ENCODE measurements at regions not wholly inside any gene's neighbourhood (a gene's known extent, or its start where the extent isn't known, plus 50 kb on each side); places are given as distances from the start of the nearest gene placed in this dataset.

DNA sequence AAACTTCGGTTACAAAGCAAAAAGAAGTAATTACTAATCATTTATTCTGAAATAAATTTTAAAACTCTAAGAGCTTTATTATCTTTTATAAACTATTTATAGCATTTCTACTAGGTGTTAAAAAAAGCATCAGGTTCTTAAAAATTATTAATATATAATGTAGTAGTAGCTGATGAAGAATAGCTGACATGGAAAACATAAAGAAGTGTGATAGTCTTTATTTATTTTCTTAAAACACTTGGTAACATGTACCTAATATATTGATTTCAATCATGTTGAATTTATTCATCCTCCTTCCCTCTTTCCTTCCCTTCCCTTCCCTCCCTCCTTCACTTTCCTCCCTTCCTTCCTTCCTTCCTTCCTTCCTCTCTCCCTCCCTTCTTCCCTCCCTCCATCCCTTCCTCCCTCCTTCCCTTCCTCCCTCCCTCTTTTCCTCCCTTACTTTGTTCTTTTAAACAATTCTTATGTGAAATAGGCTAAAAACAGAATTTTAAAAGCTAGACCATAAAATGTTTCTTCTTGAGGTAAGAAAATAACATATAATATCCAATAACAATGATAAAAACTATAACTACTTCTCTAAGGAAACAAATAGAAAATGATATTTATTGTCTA is 913.9 kb upstream of the MAP3K7 start:
- no peak for DNase-seq

DNA sequence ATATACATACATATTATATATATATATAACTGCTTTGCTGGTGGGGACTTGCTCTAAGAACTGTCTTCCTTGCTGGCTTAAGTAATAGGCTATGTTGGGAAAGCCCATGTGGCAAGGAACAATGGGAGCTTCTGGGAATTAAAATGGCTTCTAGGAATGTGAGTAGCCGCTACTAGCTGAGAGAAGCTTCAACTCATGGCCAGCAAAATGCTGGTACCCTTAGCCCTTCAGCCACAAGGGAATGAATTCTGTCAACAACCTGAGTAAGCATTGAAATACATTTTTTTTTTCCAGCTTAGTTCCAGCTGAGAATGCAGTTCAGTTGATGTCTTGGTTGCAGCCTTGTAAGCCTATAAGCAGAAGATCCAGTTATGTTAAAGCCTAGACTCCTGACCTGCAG is 911.7 kb upstream of the MAP3K7 start:
- DNase-seq = no peak

DNA sequence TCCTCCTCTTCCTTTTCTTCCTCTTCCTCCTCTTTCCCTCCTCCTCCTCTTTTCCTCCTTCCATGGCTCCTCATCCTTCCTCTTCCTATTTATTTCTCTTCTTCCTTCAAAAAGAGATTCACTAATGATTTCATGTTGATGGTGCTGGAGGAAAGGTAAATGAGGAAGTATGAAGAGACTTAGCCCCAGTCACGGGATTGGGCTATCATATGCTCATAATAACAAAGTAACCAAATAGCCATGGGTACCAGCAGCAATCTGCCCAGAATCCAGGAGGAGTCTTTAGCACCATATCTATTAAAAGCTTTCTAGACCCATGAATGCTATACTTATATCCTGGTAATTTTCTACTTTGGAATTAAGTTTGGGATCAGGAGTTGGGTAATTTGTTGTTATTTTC is 910.9 kb upstream of the MAP3K7 start:
- DNase-seq = no peak

DNA sequence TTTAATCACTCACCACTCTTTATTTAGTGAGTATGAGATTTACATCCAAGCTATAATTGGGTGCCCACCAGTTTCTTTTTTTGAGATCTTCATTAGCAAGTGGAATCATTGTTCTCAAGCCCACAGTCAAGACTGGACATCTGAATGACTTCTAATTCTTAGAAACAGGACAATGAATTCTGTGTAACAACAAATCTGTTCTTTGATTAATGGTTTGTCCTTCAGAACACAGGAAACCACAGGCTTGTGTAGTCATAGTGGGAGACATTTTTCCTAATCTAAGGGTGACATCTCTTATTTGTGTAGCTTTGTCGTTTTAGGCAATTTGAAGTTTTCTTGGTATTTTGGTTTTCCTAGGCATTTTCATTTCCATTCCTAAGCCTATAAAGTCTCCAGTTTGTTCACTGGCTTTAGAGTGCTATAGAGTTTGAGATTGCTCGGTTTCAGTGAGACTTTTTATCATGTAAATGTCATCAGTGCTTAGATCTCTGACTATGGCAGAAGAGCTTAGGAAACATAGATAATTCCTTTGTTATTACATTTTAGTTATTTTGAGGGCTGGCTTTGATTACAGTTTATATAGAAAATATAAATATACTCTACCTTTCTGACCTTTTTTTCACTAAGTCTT is 903.9 kb upstream of the MAP3K7 start:
- no peak for DNase-seq

DNA sequence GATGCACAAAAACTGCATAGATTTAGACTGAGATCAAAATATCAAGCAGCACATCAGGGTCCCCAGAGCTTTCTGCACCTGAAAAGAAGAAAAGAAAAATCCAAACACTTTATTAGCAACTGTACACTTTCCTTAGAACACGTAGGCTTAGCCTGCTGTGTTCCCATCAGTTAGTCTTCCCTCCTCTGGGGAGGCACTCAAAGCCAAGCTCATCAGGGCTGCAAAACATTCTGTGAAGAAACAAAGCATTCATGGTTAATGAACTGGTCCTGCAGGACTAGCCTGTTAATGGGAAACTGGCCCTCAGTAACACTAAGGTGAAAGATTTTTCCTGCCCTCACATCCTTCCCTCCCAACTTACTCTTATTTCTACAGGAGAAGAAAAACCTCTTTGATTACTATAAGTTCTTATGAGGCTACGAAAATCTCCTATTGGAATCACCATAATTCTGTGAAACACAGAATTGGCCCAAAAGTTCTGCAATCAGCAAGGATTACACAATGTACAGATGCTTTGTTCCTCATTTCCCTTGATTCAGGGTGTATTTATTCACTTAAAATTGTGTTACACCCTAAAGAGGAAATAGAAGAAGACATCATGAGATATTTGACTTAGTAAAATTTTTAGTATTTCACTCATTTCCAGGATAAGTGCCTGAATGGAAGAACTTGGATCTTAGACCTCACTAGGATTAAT is 901.0 kb upstream of the MAP3K7 start:
- DNase-seq = peak; percentile 68 to 90

DNA sequence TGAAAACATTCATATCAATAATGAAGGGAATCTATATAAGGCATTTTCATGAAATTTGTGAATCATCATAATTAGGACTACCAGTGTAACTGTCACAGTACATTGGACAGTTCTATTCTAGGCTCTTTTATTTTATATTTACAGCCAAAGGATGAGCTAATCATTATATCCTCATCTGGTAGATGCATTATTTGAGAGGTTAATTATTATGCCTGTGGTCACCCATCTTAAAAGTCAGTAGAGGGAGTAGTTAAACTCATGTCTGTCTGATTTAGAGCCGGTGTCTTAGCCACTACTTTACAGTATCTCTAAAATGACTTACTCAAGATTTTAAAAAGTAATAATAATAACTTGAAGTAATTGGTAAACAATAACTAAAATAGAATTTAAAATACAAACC is 899.3 kb upstream of the MAP3K7 start:
- no peak for DNase-seq

DNA sequence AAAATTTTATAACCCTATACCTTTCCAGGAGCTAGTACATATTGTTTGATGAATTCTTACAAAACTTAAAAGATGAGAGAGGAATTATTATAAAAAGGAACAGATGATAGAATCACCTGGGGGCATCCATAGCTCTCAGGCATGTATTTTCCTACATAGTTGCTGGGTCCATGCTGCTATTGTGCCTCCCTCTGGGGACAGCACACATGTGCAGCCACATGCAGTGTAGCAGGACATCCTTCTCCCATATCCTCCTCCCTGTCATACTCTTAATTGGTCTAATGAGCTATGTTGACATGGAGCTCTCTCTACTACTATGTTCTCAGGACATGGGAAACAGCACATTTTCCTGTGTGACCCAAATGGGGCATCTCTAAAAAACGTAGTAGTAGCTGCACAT is 898.2 kb upstream of the MAP3K7 start:
- no peak for DNase-seq

DNA sequence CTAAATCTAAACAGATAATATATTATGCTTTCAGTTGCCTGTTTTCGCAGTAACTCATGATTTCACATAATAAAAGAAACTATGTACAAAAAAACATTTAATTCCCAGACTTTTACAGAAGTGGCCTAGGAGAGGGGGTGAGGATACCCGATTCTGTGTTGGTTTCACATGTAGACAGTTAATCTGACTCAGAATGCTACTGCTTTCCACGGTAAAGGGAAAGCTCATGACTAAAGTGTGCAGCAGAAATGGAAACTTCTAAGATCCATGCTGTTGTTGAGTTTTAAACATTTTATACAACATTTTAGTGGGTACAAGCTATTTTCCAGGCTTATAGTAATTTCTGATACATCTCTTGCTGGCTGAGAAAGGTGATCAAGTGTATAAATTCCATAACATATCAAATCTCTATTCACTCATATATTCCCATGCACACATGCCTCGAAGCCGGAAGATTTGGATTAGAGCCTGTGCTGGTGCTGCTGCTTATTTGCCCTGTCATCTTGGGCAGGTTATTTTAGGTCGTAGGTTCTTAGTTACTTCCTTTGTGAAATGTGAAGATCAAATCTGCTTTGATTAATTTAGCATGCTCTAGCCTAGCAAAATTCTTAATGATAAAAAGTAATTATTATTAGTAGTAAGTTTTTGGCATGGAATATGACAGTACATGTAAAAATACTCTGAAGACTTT is 896.7 kb upstream of the MAP3K7 start:
- no peak for DNase-seq

DNA sequence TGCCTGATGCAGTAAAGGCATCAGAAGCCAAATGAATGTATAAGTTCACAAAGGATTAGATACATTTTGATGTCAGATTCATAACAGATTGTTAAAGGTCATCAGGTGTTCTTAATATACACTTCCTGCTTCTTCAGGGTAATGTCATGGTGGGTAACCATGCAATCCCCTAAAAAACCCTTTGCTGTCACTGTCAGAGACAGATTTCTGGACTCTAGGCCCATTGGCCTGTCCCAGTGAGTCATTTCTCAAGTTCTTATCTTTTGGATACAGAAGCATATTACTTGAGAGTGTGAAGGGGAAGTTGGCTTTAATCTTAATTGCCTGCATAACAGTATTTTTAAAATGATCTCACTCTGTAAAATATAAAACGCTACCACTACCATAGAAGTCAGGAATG is 895.6 kb upstream of the MAP3K7 start:
- no peak for DNase-seq

DNA sequence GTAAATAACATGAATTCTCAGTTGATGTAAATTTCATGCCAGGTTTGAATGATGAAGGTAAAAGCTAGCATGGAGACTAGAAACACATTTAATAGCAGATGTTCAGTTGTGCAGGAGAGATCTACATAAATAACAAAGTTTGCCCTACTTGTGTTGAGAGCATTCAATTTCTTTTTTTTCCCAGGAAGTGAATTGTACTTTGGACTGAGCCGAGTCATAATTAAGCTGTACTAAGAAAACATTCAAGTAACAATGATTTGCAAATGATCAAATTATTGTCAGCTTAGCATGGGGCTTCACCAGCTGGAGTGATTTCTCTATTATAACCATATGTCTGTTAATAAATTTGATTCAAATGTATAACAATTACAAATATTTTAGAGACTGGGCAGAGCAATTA is 893.5 kb upstream of the MAP3K7 start:
- no peak for DNase-seq

DNA sequence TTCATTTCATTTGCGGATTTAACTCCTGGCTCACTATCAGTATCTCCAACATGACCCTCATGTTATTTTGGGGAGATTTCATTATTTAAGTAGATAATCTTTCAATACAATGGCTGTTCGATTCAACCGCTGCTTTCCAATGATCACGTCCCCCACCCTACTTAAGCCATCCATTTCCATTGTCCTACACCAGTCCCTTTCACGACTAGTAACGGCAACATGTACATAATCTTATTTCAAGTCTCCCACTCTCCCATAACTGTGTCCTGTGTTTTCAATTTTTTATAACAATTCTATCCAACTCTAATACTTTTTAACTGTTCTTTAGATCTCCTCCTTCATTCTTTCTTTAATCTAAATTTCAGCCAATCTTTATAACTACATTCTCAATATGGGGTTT is 890.8 kb upstream of the MAP3K7 start:
- no peak for DNase-seq

DNA sequence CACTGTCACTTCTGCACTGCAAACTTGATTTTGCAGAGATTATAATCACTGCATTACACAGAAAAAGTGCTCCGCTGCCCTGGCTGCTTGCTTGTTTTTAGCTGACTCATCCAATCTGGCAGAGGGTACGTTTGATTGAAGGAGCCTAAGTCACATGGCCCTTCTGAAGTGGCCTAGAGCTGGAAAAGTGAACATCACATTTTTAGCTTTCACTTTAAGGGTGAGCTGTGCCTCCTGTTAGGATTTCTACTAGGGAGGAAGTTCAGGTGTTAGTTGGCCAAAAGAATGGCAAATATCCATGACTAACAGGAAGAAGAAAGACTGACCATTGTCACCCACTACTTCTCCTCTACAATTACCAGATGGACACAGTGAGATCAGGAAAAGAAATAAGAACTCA is 889.1 kb upstream of the MAP3K7 start:
- peak in 1 of 2 donors; percentile 1 for DNase-seq

DNA sequence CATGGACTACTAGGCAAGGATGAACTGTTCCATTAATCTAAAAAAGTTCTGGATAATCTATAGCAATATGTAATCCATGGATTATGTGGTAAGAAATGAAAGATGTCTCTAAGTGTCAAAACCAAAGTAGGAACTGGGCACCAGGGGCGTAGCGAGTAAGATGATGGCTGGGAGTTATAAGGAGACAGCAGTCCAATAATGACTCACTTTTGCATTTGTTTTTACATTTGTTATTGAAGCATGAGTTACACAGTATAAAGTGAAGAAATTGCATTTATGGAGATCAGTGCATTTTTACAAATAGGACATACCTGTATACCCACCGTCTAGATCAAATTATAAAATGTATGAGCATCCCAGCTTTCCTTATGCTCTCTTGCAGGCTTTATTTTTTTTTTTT is 878.5 kb upstream of the MAP3K7 start:
- DNase-seq = no peak

DNA sequence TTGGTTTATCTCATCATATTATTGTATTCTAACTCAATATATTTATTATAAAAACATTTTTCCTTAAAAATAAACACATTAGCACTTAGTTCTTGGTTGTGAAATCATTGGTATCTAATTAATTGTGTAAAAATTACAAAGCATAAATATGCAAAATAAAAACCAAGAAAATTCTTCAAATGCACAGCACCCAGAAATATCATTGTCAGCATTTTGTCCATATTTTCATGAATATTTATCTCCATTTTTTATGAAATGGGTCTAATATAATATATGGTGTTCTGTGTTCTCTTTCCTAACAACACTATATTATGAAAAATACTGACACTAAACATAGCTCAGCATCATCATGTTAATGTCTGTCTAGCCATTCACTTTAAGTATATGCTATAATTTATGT is 877.8 kb upstream of the MAP3K7 start:
- no peak for DNase-seq

DNA sequence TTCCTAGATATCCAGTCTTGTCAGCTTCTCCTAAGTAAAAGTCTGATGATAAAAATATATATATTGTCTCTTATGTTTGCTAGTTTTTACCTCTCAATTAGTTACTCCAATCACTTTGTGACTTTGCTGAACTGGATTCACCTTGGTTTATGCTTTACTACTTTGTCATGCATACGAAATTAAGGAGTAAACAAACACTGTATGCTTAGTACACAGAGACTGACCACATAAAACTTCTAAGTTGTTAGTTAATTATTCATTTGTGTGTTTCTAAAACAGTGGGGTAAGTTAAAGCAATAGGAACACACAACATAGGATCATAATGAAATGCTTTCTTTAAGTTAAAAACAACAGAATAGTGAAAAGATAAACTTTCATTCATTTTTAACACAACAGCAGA is 877.3 kb upstream of the MAP3K7 start:
- DNase-seq = no peak

DNA sequence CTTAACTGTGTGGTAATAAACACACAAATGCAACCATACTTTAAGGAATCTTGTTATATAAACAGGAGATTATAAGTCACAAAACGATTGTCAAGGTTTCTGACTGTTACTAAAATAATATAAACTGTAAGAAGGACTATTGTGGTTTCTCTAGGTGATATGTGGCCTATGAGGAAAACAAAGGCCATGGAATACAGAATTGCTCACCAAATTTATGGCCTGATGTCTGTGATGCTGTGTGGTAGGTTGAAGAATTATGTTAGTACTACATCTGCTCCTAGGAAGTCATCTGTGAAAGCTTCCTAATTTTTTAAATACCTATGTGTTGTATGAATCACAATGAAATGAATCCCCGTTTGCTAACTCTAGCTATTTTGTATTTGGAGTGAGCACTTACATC is 875.4 kb upstream of the MAP3K7 start:
- DNase-seq = no peak

DNA sequence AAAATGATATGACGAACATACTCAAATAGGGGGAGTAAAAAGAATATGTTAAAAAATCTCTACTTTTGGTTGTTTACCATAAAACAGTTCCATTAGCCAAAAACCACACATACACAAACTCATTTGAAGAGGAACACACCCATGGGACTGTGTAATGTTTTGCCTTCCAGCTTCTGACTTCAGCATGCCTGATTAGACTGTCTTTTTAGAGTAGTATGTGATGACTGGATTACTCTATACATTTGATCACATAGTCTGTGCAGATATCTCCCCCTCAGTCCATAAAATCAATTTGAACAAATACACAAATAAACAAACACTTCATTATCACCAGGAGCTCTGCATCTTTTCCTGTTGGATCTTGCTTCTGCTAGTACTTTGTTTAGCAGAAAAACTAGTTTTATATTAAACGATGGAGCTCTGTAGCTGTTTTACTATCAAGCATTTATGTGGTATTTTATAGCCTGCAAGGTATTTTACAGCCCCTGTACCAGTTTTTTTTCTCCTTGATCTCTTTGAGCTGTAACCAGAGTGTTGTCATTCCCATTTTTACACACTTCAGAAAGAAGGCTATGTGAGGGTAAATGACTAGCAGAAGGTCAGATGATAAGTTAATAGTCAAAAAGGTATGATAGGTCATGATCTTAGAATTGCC is 866.5 kb upstream of the MAP3K7 start:
- no peak for DNase-seq

DNA sequence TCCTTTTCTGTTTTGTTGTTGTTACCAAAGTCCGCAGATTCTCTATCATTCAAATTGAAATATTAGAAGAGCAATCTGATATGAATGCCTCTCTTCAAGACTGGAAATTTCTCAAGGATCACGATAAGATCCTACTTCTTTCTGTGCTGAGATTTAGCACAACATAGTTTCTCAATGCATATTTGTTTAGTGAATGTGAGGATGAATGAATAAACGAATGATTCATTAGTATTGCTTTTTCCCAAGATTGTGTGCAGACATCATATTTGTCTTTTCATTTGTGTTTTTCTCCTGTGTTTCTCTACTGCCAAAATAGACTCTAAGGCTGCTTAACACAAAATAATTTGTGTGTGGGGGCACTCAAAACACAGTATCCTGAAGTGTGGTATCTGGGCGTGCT is 862.7 kb upstream of the MAP3K7 start:
- no peak for DNase-seq

DNA sequence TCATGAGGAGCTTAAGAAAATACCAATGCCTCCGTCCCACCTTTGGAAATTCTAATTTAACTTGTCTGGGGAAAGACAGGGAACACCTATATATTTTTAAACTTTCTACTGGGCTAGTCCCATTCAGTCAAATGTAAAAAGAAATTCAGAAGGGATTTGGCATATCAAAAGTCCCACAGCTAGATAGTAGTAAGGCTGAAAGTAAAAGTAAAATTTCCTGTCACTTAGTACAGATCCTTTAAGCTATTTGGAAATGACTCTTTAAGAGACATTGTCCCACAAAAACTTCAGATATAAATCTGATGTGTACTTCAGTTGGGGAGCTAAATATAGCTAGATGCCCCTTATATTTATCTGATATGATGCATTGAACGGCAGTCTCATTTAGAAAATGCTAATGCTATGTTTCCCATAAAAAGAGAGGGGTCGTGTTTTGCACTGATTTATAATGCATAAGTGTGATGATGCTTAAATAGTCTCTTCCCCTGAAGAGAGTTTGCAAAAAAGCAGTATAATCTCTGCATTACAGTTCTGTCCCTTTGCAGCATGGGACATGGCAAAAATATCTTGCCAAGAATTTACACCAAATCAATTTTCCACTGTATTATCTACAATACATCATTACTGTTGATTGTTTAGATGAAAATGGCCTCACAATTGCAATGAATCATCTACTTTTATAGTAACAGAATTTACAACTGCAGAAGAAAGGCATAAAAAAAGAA is 860.8 kb upstream of the MAP3K7 start:
- DNase-seq = no peak

DNA sequence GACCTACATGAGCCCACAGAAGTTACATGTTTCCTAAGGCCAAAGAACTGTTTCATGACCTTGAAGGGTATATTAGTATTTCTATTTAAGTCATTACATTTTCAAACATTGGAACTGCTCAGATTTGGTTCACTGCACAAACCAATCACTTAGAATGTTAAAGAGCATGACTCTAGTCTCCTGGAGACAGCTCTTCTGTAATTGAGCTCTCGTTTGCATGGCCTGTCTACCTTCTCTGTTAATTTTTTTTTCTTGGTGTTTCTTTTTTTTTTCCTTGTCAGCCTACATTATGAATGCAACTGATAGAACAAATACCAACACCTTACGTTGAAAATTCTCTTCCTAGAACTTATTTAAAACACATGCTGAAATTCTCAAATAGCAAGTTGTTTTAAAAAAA is 860.2 kb upstream of the MAP3K7 start:
- no peak for DNase-seq

DNA sequence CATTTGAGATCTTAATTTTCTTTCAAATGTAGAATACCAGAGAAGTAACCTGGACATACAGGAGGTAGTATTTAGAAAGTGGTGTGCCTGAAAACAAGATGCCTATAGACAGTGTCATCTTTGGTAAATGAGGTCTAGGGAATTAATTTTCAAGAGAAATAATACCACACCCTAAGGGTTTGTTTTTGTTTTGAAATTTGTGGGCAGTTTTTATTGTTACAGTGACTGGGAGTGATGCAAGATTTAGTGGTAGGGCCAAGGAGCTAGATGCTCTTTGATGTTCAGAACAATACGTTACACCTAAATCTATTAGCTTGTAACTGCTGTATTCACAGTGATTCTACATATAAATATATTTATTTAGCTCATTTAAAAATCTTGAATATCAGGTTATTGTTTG is 856.5 kb upstream of the MAP3K7 start:
- no peak for DNase-seq

DNA sequence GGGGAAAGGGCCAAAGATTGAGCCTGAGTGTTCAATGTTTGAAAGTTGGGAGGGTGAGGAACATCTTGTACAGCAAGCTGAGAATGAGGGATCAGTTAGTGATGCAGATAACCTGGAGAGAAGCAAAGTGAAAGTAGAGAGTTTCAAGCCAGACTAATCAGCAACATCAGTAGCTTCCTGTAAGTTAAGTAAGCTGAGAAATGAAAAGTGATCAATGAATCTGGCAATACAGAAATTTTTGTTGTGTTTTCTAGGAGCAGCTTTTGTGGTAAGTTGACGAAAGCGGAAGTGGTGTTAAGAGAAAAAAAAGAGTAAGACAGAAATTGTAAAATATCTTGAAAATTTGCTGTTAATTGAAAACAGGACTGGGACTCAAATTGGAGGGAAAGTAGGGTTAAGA is 855.5 kb upstream of the MAP3K7 start:
- no peak for DNase-seq

DNA sequence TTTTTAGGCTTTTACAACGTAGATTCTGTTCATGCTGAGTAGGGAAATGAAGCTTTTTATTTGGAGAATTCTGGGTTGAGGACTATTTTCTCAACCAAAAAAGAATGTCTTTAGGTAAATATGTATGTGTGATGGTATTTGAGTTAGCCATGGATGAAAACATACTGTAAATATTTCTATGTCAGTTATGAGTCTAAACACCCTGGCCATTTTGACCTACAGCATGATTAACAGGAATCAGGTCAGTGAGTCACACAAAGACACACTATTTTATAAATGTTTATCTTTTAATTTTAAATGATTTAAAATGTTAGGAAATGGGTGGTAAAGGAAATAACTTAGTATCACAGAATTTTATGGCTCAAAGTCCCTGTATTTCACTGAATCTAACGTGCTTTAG is 851.7 kb upstream of the MAP3K7 start:
- DNase-seq = no peak
